SK-N-SH (cell line): ENCODE measurements at regions not wholly inside any gene's neighbourhood (a gene's known extent, or its start where the extent isn't known, plus 50 kb on each side); places are given as distances from the start of the nearest gene placed in this dataset.

Source experiments
- CTCF ChIA-PET: fragments of 300-600, 350-600 bp; formaldehyde crosslinking; extraction: SDS; loops from one replicate; lab custom pipeline; 2021; lab: Yijun Ruan, JAX
- POLR2A ChIA-PET: fragments of 350-600 bp; sonication (Branson Sonifier 250); formaldehyde crosslinking; extraction: SDS; loops from one replicate; lab custom pipeline; 2020; ENCODE audit warnings: antibody characterized with exemption, inconsistent platforms; lab: Yijun Ruan, JAX
- DNase-seq: peaks from one replicate; pipeline ENCODE4 v3.0.0; 2012
- H2AFZ ChIP-seq: fragments of 200-600 bp; sonication (generic); 2 replicates; pipeline ENCODE4 v1.8.1; 2016; ENCODE audit warnings: antibody characterized with exemption, mild to moderate bottlenecking, low read depth
- H3F3A ChIP-seq: fragments of 200-600 bp; sonication (generic); replicated peaks from 2 replicates; pipeline ENCODE3; 2016; ENCODE audit warnings: antibody characterized with exemption, mild to moderate bottlenecking; ENCODE audit not compliant: insufficient read depth
- H3K27ac ChIP-seq, 2 experiments: fragments of 200-500 bp in 1 of 2; fragments of 200-600 bp in 1 of 2; sonication (Bioruptor generic) in 1 of 2; sonication (generic), shearing (Covaris generic) in 1 of 2; 2 replicates each; pipeline versions ENCODE4 v1.5.1 to v1.6.1; 2014 to 2016; ENCODE audit warnings: low read depth in 2 of 2, inconsistent platforms in 1 of 2, low read length in 1 of 2, mild to moderate bottlenecking in 1 of 2, mixed read lengths in 1 of 2
- H3K27me3 ChIP-seq: fragments of 200-600 bp; sonication (generic), shearing (Covaris generic); 2 replicates; pipeline ENCODE4 v1.6.1; 2016; ENCODE audit warnings: mixed run types; ENCODE audit not compliant: insufficient read depth
- H3K36me3 ChIP-seq, 2 experiments: fragments of 200-500 bp in 1 of 2; fragments of 200-600 bp in 1 of 2; sonication (Bioruptor generic) in 1 of 2; sonication (generic) in 1 of 2; replicated peaks in 1 of 2; 2 replicates each; pipeline versions ENCODE3 to v1.5.1; 2014 to 2016; ENCODE audit warnings: low read length in 1 of 2, mild to moderate bottlenecking in 1 of 2; ENCODE audit not compliant: insufficient read depth in 2 of 2, control insufficient read depth in 1 of 2
- H3K4me1 ChIP-seq, 2 experiments: fragments of 200-500 bp in 1 of 2; fragments of 200-600 bp in 1 of 2; sonication (Bioruptor generic) in 1 of 2; sonication (generic), shearing (Covaris generic) in 1 of 2; 2 replicates each; pipeline versions ENCODE4 v1.5.1 to v1.6.1; 2014 to 2016; ENCODE audit warnings: low read depth in 1 of 2, low read length in 1 of 2, mixed run types in 1 of 2; ENCODE audit not compliant: insufficient read depth in 2 of 2, control insufficient read depth in 1 of 2
- H3K4me2 ChIP-seq: fragments of 200-600 bp; sonication (generic), shearing (Covaris generic); 2 replicates; pipeline ENCODE4 v1.6.1; 2017; ENCODE audit warnings: mixed run types
- H3K4me3 ChIP-seq, 2 experiments: fragments of 200-500 bp in 1 of 2; fragments of 200-600 bp in 1 of 2; sonication (Bioruptor generic) in 1 of 2; sonication (generic), shearing (Covaris generic) in 1 of 2; 2 replicates each; pipeline versions ENCODE4 v1.5.1 to v1.8.1; 2014 to 2016; ENCODE audit warnings: low read depth in 2 of 2, inconsistent platforms in 1 of 2, low read length in 1 of 2, mild to moderate bottlenecking in 1 of 2, mixed read lengths in 1 of 2, moderate library complexity in 1 of 2
- H3K79me2 ChIP-seq: fragments of 200-600 bp; sonication (generic); 2 replicates; pipeline ENCODE4 v1.8.1; 2017; ENCODE audit warnings: mild to moderate bottlenecking; ENCODE audit not compliant: insufficient read depth
- H3K9ac ChIP-seq: fragments of 200-600 bp; sonication (generic); 2 replicates; pipeline ENCODE4 v1.6.1; 2017; ENCODE audit warnings: mixed run types
- H3K9me2 ChIP-seq: fragments of 200-600 bp; sonication (generic); 2 replicates; pipeline ENCODE4 v1.6.1; 2017; ENCODE audit warnings: mixed run types
- H3K9me3 ChIP-seq: fragments of 200-600 bp; sonication (generic); 2 replicates; pipeline ENCODE4 v1.6.1; 2017; ENCODE audit warnings: mixed run types, mild to moderate bottlenecking, moderate library complexity
- H4K20me1 ChIP-seq: fragments of 200-600 bp; sonication (generic); 2 replicates; pipeline ENCODE4 v1.6.1; 2017; ENCODE audit warnings: mild to moderate bottlenecking, mixed run types; ENCODE audit not compliant: insufficient read depth
- ELF1 ChIP-seq: IDR thresholded peaks from 2 replicates; pipeline ENCODE4 v1.4.0; 2012
- EZH2phosphoT487 ChIP-seq: fragments of 200-600 bp; sonication (generic); IDR thresholded peaks from 2 replicates; pipeline ENCODE4 v1.6.1; 2017; ENCODE audit warnings: low read depth, mixed run types, mild to moderate bottlenecking, antibody characterized with exemption, moderate library complexity, borderline replicate concordance
- FOXJ3 ChIP-seq: sonication (generic); formaldehyde crosslinking; IDR thresholded peaks from 2 replicates; pipeline ENCODE4 v1.5.1; 2020; ENCODE audit warnings: mild to moderate bottlenecking, missing genetic modification reagents
- FOXM1 ChIP-seq: IDR thresholded peaks from 2 replicates; pipeline ENCODE4 v1.4.0; 2012; ENCODE audit warnings: low read depth, mild to moderate bottlenecking
- GABPA ChIP-seq: IDR thresholded peaks from 2 replicates; pipeline ENCODE4 v1.4.0; 2012; ENCODE audit warnings: low read depth, mild to moderate bottlenecking
- MEF2A ChIP-seq: IDR thresholded peaks from 2 replicates; pipeline ENCODE4 v1.4.0; 2012; ENCODE audit warnings: low read depth, borderline replicate concordance
- MXI1 ChIP-seq: IDR thresholded peaks from 2 replicates; pipeline ENCODE4 v1.6.1; 2012; ENCODE audit warnings: mild to moderate bottlenecking, low read depth, low read length, improper control_type of control experiment
- NFIC ChIP-seq: IDR thresholded peaks from 2 replicates; pipeline ENCODE4 v1.4.0; 2012; ENCODE audit warnings: borderline replicate concordance
- NRF1 ChIP-seq: IDR thresholded peaks from 2 replicates; pipeline ENCODE4 v1.6.1; 2012; ENCODE audit warnings: low read depth, mild to moderate bottlenecking, low read length
- PBX3 ChIP-seq: IDR thresholded peaks from 2 replicates; pipeline ENCODE4; 2012
- POLR2AphosphoS5 ChIP-seq: IDR thresholded peaks from 2 replicates; pipeline ENCODE4 v1.6.1; 2012; ENCODE audit warnings: low read depth, low read length
- RAD21 ChIP-seq: IDR thresholded peaks from 2 replicates; pipeline ENCODE4 v1.6.1; 2012; ENCODE audit warnings: mild to moderate bottlenecking, low read length
- RCOR1 ChIP-seq: fragments of 150-350 bp; IDR thresholded peaks from 2 replicates; pipeline ENCODE4 v1.6.1; 2017; ENCODE audit warnings: antibody characterized with exemption, low read length
- RXRA ChIP-seq: IDR thresholded peaks from 2 replicates; pipeline ENCODE4 v1.4.0; 2012; ENCODE audit warnings: low read depth, mild to moderate bottlenecking, borderline replicate concordance
- SIN3A ChIP-seq: IDR thresholded peaks from 2 replicates; pipeline ENCODE4 v1.6.1; 2012; ENCODE audit warnings: low read depth, mild to moderate bottlenecking, low read length, moderate library complexity, borderline replicate concordance
- TAF1 ChIP-seq: IDR thresholded peaks from 2 replicates; pipeline ENCODE4 v1.6.1; 2012; ENCODE audit warnings: low read depth, mild to moderate bottlenecking, low read length, moderate library complexity, borderline replicate concordance
- USF1 ChIP-seq: IDR thresholded peaks from 2 replicates; pipeline ENCODE4 v1.4.0; 2012; ENCODE audit warnings: low read depth, borderline replicate concordance
- ZBTB33 ChIP-seq: IDR thresholded peaks from 2 replicates; pipeline ENCODE4 v1.4.0; 2012; ENCODE audit warnings: low read depth, borderline replicate concordance
- WGBS: methylation state at CpG from one replicate; pipeline ENCODE4 v1.1.6; 2017; ENCODE audit warnings: low lambda C conversion rate; 5-methylcytosine and 5-hydroxymethylcytosine counted together
- TF ChIP-seq, protein P1 (sequence below): fragments of 150-350 bp; IDR thresholded peaks from 2 replicates; pipeline ENCODE4 v1.6.1; 2017; ENCODE audit warnings: antibody characterized with exemption, low read length, low read depth, borderline replicate concordance
- TF ChIP-seq, protein P2 (sequence below): IDR thresholded peaks from 2 replicates; pipeline ENCODE4 v1.4.0; 2012; ENCODE audit warnings: low read depth

GRCh38 chr1:216827251-216827650, 104.0 kb upstream of the ESRRG start:
- DNase-seq: no peak
- no peaks in the 10 kb centered on the region for H3K9me2 ChIP-seq
- no peaks in the 10 kb centered on the region for H3K9me3 ChIP-seq
- H3K27ac ChIP-seq: no peak overlapping the region
- no peak overlapping the region for H2AFZ ChIP-seq
- H3K79me2 ChIP-seq: no peaks in the 10 kb centered on the region
- H3K9ac ChIP-seq: no peak overlapping the region
- no peaks in the 10 kb centered on the region for H4K20me1 ChIP-seq
- no peak overlapping the region for H3K4me2 ChIP-seq
- H3K4me3 ChIP-seq: no peak overlapping the region
- ChIA-PET POLR2A (no interaction called here), CTCF (interaction anchor here (2.4 kb wide), 1 partner anchor 14 kb away, joined by 8 read pairs; no protein-coding TSS in a partner anchor)
- H3K4me1 ChIP-seq: no peaks in the 10 kb centered on the region
- H3F3A ChIP-seq: no peaks in the 10 kb centered on the region
- no peaks in the 10 kb centered on the region for H3K27me3 ChIP-seq
- TF ChIP-seq FOXJ3 (no peak), RAD21 (no peak), SIN3A (no peak), MXI1 (no peak), RXRA (no peak), RCOR1 (no peak), ELF1 (no peak), EZH2phosphoT487 (no peak), FOXM1 (no peak), TAF1 (no peak), PBX3 (no peak), GABPA (no peak), NRF1 (no peak), NFIC (no peak), USF1 (no peak), MEF2A (no peak), ZBTB33 (no peak), POLR2AphosphoS5 (no peak)
- TF ChIP-seq, protein P1, sequence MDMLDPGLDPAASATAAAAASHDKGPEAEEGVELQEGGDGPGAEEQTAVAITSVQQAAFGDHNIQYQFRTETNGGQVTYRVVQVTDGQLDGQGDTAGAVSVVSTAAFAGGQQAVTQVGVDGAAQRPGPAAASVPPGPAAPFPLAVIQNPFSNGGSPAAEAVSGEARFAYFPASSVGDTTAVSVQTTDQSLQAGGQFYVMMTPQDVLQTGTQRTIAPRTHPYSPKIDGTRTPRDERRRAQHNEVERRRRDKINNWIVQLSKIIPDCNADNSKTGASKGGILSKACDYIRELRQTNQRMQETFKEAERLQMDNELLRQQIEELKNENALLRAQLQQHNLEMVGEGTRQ: no peak
- TF ChIP-seq, protein P2, sequence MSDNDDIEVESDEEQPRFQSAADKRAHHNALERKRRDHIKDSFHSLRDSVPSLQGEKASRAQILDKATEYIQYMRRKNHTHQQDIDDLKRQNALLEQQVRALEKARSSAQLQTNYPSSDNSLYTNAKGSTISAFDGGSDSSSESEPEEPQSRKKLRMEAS: no peak
- 54% methylated on average over 2 of the region's 2 CpGs for WGBS
- H3K36me3 ChIP-seq: no peaks in the 10 kb centered on the region
